Transverse colon (tissue), 4 donors: ENCODE measurements at regions not wholly inside any gene's neighbourhood (a gene's known extent, or its start where the extent isn't known, plus 50 kb on each side); places are given as distances from the start of the nearest gene placed in this dataset.

Experiments used
- CTCF ChIP-seq, 5 experiments: fragments of 200-600 bp in 3 of 5; fragments of 450-650 bp in 2 of 5; sonication (generic) in 3 of 5; IDR thresholded peaks; 1 replicate in 2 of 5; 2 replicates in 3 of 5; pipeline ENCODE4 v1.5.1; 2016 to 2017; ENCODE audit warnings: antibody characterized with exemption in 5 of 5, inconsistent platforms in 3 of 5, mild to moderate bottlenecking in 2 of 5, moderate library complexity in 1 of 5
- POLR2A ChIP-seq: fragments of 450-650 bp; IDR thresholded peaks from one replicate; pipeline ENCODE4 v1.6.1; 2016; ENCODE audit warnings: antibody characterized with exemption, mild to moderate bottlenecking, moderate library complexity
- POLR2AphosphoS5 ChIP-seq, 3 donors: sonication (generic); formaldehyde crosslinking; IDR thresholded peaks; one replicate each; pipeline ENCODE4 v1.6.1; 2016; ENCODE audit warnings: antibody characterized with exemption in 3 of 3

- TF ChIP-seq CTCF (IDR thresholded peaks at IDR 0.05) = no peak
- TF ChIP-seq POLR2AphosphoS5 (IDR thresholded peaks at IDR 0.05) = no peak
- TF ChIP-seq POLR2A = no peak
Observed at GRCh38 chr1:78420688-78421087, 70.1 kb upstream of the PTGFR start.
